Coronary artery (tissue), 2 donors: ENCODE measurements at regions not wholly inside any gene's neighbourhood (a gene's known extent, or its start where the extent isn't known, plus 50 kb on each side); places are given as distances from the start of the nearest gene placed in this dataset.

Source experiments
- DNase-seq: peaks from one replicate; pipeline ENCODE4 v3.0.0-alpha.2; 2017; ENCODE audit warnings: low spot score
- H3K27ac ChIP-seq, 2 donors: fragments of 200-600 bp; sonication (generic); one replicate each; pipeline ENCODE4 v1.5.1; 2016 to 2019
- H3K4me3 ChIP-seq: fragments of 200-600 bp; sonication (generic); 2 replicates; pipeline ENCODE4 v1.5.1; 2016; ENCODE audit warnings: mild to moderate bottlenecking, moderate library complexity
- TF ChIP-seq, protein P1 (sequence below): fragments of 200-600 bp; sonication (generic); IDR thresholded peaks from one replicate; pipeline ENCODE4 v1.5.1; 2019; ENCODE audit warnings: antibody characterized with exemption

DNA sequence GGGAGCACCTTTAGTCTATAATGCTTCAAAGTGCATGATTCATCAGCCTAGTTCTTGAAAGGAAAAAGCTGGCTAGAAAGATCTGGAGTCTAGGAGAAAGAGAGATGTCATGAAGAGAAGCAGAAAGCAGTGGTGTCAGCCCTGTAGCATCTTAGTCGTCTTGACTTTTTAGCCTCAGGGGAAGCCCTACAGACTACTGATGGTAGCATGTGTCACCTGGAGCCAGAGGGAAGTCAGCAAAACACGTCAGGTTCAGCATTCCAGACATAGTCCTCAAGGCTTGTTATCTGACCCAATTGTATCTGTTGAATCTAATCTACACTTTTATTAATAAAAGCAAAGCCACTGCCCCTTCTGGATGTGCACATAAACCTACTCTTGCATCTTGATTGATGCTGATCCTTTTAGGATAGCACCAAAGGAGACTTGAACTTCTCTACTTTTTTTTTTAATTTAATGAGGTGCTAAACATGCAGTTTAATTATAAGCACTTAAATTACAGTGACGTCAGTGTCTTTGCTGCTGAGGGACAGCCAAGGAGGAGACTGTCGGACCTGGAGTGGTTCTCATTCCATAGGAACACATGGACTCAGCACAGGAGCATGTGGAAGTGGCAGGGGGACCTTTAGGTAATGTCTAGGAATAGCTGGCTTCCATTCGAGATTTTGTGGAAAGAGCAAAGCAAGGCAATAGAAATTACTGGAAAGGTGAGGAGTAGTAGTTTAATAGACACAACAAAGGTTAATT lies 525.5 kb upstream of the SGCG start:
- Histone ChIP-seq H3K4me3 (no peak overlapping the region), H3K27ac (no peak overlapping the region)
- TF ChIP-seq, protein P1, sequence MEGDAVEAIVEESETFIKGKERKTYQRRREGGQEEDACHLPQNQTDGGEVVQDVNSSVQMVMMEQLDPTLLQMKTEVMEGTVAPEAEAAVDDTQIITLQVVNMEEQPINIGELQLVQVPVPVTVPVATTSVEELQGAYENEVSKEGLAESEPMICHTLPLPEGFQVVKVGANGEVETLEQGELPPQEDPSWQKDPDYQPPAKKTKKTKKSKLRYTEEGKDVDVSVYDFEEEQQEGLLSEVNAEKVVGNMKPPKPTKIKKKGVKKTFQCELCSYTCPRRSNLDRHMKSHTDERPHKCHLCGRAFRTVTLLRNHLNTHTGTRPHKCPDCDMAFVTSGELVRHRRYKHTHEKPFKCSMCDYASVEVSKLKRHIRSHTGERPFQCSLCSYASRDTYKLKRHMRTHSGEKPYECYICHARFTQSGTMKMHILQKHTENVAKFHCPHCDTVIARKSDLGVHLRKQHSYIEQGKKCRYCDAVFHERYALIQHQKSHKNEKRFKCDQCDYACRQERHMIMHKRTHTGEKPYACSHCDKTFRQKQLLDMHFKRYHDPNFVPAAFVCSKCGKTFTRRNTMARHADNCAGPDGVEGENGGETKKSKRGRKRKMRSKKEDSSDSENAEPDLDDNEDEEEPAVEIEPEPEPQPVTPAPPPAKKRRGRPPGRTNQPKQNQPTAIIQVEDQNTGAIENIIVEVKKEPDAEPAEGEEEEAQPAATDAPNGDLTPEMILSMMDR, result no peak
- DNase-seq, result no peak

DNA sequence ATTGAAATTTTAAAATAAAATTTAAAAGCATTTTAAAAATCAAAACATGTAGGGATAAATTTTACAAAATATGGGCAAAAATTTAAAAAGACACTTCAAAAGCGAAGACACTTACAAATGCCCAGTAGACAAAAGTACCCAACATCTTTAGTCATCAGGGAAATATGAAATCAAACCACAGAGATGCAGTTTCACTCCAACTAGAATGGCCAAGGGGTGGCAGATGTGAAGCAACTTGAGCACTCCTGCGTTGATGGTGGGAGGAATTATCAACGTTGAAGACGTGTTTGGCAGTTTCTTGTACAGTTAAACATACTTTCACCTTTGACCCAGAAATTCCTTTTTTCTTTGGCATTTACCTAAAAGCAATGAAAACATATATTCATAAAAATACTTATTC lies 518.0 kb upstream of the SGCG start:
- TF ChIP-seq, protein P1, result no peak
- no peak overlapping the region for H3K4me3 ChIP-seq
- DNase-seq, result no peak
- no peak overlapping the region for H3K27ac ChIP-seq

DNA sequence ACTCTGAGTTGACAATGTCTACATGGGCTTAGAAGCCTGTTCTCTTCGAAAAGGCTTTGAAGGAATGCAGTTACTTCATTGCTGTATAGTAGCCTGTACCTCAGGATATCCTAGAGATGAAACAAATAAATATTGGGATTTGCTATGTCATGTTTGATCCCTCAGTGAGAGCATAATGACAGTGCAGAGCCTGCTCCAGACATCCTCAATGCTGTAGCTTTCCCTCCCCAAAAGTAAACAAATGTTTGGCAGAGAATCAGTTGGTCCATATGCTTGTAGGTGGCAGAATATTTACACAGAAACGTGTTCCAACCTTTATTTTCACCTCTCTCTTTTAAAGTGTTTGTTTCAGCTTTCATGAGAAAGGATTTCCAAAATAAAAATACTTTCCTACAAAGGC lies 515.3 kb upstream of the SGCG start:
- no peak overlapping the region for H3K27ac ChIP-seq
- DNase-seq, result no peak
- TF ChIP-seq, protein P1, result no peak
- no peak overlapping the region for H3K4me3 ChIP-seq

DNA sequence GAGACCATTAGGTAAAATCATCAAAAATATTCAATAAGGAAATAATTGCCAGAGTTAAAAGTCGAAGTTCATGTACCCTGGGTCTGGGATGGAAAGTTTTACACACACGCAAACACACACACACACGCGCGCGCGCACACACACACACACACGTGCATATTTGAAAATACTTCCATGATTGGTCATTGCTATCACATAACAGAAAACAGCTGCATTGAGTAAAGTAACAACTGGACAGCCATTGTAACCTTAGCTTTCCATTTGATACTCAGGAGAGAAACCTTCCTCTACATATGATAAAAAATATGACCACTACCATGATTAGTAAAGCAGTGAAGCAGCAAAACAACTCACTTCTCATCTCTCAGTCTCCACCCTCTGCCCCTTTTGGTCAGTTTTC lies 490.0 kb upstream of the SGCG start:
- no peak for DNase-seq
- TF ChIP-seq, protein P1, result no peak
- H3K27ac ChIP-seq, result no peak overlapping the region
- no peak overlapping the region for H3K4me3 ChIP-seq

DNA sequence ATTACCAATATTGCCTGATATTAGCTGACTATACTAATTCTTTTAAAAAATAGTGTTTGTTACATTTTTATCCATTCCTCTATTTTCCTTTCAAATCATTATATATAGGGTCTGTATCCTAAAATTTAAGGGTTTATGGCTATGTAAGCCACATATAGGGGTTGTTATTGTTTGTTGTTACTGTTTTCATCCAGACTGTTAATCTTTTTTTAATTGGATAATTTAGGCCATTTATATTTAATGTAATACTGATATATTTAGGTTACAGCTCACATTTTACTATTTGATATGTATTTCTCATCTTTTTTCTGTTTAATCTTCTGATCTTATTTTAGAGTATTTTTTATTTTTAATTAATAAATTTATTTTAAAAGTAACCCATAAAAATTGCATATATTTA lies 487.1 kb upstream of the SGCG start:
- no peak for DNase-seq
- Histone ChIP-seq H3K4me3 (no peak overlapping the region), H3K27ac (no peak overlapping the region)
- TF ChIP-seq, protein P1, result no peak

DNA sequence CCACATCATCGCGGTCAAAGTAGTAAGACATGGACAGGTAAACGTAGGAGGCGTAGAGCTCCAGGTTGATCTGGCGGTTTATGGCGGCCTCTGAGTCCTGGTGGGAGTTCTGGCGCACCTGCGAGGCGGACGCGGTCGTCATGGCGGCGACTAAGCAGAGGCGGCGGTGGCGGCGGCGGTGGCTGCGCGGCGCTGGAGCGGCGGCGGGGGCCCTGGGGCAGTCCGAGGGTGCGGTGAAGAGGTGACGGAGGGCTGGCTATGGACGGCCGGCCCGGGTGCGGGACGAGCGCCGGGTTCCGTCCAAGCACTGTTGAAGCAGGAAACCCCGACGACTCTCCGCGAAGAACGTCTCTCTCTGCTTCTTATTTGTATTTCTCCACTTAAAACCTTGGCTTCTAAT lies 484.3 kb upstream of the SGCG start:
- no peak for DNase-seq
- TF ChIP-seq, protein P1, result no peak
- H3K27ac ChIP-seq, result no peak overlapping the region
- no peak overlapping the region for H3K4me3 ChIP-seq

DNA sequence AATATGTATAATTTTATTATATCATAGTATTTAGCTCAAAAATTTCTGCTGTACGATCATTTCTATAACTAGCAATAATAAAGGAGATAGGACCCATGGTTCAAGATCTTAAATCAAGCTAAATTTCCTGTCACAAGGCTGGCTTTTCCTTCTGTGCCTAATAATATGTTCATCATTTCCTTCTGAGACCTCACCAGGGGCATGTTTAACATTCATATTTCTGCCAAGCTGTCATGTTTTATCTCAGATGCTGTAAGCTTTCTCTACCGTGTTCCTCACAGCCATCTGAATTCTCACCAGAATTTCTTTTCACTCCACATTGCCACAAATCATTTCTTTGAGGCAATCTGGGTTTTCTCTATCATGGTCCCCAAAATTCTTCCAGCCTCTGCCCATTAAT lies 482.3 kb upstream of the SGCG start:
- TF ChIP-seq, protein P1, result no peak
- no peak for DNase-seq

More for the DNA sequence above, 482.3 kb upstream of the SGCG start:
- Histone ChIP-seq H3K4me3 (no peak overlapping the region), H3K27ac (no peak overlapping the region)
